OCI-LY1 (cell line): ENCODE measurements at regions not wholly inside any gene's neighbourhood (a gene's known extent, or its start where the extent isn't known, plus 50 kb on each side); places are given as distances from the start of the nearest gene placed in this dataset.

Experiments
- H2AFZ ChIP-seq: fragments of 200-600 bp; sonication (generic), shearing (Covaris generic); 2 replicates; pipeline ENCODE4 v1.6.0; 2014; ENCODE audit warnings: antibody characterized with exemption, mild to moderate bottlenecking, low read length
- H3F3A ChIP-seq: fragments of 200-600 bp; sonication (generic), shearing (Covaris generic); 2 replicates; pipeline ENCODE4 v1.6.0; 2014; ENCODE audit warnings: mild to moderate bottlenecking, antibody characterized with exemption, low read length, moderate library complexity; ENCODE audit not compliant: insufficient read depth
- H3K27ac ChIP-seq: fragments of 200-600 bp; sonication (generic); 2 replicates; pipeline ENCODE4 v1.5.1; 2014; ENCODE audit warnings: low read length, mixed run types, mild to moderate bottlenecking, low read depth; ENCODE audit not compliant: poor library complexity, severe bottlenecking
- H3K27me3 ChIP-seq: fragments of 200-600 bp; sonication (generic); 2 replicates; pipeline ENCODE4 v1.6.0; 2014; ENCODE audit warnings: antibody characterized with exemption, mild to moderate bottlenecking, low read length, moderate library complexity; ENCODE audit not compliant: insufficient read depth
- H3K36me3 ChIP-seq: fragments of 200-600 bp; sonication (generic); 2 replicates; pipeline ENCODE4 v1.6.1; 2014; ENCODE audit warnings: mild to moderate bottlenecking, antibody characterized with exemption, low read length, moderate library complexity, mixed read lengths; ENCODE audit not compliant: insufficient read depth
- H3K4me1 ChIP-seq: fragments of 200-600 bp; sonication (generic); 2 replicates; pipeline ENCODE4 v1.5.1; 2014; ENCODE audit warnings: mild to moderate bottlenecking, low read length, moderate library complexity; ENCODE audit not compliant: insufficient read depth, severe bottlenecking
- H3K4me2 ChIP-seq: fragments of 200-600 bp; sonication (generic), shearing (Covaris generic); 2 replicates; pipeline ENCODE4 v1.6.1; 2014; ENCODE audit warnings: low read length
- H3K4me3 ChIP-seq: fragments of 200-600 bp; sonication (generic); 2 replicates; pipeline ENCODE4 v1.5.1; 2014; ENCODE audit warnings: low read length, low read depth, mild to moderate bottlenecking, mixed read lengths; ENCODE audit not compliant: poor library complexity, severe bottlenecking
- H3K79me2 ChIP-seq: fragments of 200-600 bp; shearing (Covaris generic); 2 replicates; pipeline ENCODE4 v1.6.1; 2016; ENCODE audit warnings: mixed run types, low read length, mixed read lengths; ENCODE audit not compliant: insufficient read depth
- H3K9ac ChIP-seq: fragments of 200-600 bp; sonication (generic), shearing (Covaris generic); 2 replicates; pipeline ENCODE4 v1.6.1; 2014; ENCODE audit warnings: mild to moderate bottlenecking, low read length, mixed read lengths
- H3K9me2 ChIP-seq: fragments of 200-600 bp; sonication (generic), shearing (Covaris generic); 2 replicates; pipeline ENCODE4 v1.6.1; 2014; ENCODE audit warnings: low read depth, mild to moderate bottlenecking, low read length, mixed read lengths
- H3K9me3 ChIP-seq: fragments of 200-600 bp; shearing (Covaris generic); 2 replicates; pipeline ENCODE4 v1.6.1; 2014; ENCODE audit warnings: low read length, mixed read lengths
- H4K20me1 ChIP-seq: fragments of 200-600 bp; sonication (generic), shearing (Covaris generic); 2 replicates; pipeline ENCODE4 v1.6.0; 2016; ENCODE audit warnings: mild to moderate bottlenecking, low read length; ENCODE audit not compliant: insufficient read depth
- EZH2 ChIP-seq: fragments of 200-600 bp; sonication (generic), shearing (Covaris generic); IDR thresholded peaks from 2 replicates; pipeline ENCODE4 v1.8.0; 2017; ENCODE audit warnings: borderline replicate concordance, mixed run types, mild to moderate bottlenecking, antibody characterized with exemption, low read length, moderate library complexity, mixed read lengths
- TF ChIP-seq, protein P1 (sequence below): fragments of 200-600 bp; sonication (generic), shearing (Covaris generic); IDR thresholded peaks from 2 replicates; pipeline ENCODE4 v1.5.1; 2017; ENCODE audit warnings: mild to moderate bottlenecking, antibody characterized with exemption, low read length, moderate library complexity, mixed read lengths

DNA sequence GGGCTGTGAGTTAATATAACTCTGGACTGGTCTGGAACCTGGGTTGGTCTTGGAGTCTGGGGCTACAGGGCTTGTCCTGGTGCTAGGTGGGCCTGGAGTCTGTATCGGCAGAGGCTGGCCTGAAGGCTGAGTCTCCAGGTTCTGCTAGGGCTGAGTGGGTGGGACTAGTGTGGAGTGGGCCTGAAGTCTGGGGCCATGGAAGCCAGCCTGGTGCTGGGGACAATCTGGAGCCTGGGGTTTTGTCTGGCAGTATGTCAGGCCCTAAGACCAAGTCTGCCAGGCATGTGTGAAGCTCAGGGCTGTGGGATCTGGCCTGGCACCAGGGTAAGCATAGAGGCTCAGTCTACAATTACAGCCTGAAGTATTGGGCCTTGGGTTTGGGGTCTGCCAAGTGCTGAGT is 742.6 kb upstream of the GRIA3 start:
- Histone ChIP-seq H3K4me3 (no peak overlapping the region), H3K4me2 (no peak overlapping the region), H3K27me3 (no peaks in the 10 kb centered on the region), H3K4me1 (no peaks in the 10 kb centered on the region), H3K27ac (no peak overlapping the region), H3K36me3 (no peaks in the 10 kb centered on the region), H3F3A (no peaks in the 10 kb centered on the region), H2AFZ (no peak overlapping the region), H3K79me2 (no peaks in the 10 kb centered on the region), H3K9me2 (no peaks in the 10 kb centered on the region), H4K20me1 (no peaks in the 10 kb centered on the region), H3K9me3 (no peaks in the 10 kb centered on the region), H3K9ac (no peak overlapping the region)
- no peak for TF ChIP-seq EZH2
- TF ChIP-seq, protein P1, sequence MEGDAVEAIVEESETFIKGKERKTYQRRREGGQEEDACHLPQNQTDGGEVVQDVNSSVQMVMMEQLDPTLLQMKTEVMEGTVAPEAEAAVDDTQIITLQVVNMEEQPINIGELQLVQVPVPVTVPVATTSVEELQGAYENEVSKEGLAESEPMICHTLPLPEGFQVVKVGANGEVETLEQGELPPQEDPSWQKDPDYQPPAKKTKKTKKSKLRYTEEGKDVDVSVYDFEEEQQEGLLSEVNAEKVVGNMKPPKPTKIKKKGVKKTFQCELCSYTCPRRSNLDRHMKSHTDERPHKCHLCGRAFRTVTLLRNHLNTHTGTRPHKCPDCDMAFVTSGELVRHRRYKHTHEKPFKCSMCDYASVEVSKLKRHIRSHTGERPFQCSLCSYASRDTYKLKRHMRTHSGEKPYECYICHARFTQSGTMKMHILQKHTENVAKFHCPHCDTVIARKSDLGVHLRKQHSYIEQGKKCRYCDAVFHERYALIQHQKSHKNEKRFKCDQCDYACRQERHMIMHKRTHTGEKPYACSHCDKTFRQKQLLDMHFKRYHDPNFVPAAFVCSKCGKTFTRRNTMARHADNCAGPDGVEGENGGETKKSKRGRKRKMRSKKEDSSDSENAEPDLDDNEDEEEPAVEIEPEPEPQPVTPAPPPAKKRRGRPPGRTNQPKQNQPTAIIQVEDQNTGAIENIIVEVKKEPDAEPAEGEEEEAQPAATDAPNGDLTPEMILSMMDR = no peak

DNA sequence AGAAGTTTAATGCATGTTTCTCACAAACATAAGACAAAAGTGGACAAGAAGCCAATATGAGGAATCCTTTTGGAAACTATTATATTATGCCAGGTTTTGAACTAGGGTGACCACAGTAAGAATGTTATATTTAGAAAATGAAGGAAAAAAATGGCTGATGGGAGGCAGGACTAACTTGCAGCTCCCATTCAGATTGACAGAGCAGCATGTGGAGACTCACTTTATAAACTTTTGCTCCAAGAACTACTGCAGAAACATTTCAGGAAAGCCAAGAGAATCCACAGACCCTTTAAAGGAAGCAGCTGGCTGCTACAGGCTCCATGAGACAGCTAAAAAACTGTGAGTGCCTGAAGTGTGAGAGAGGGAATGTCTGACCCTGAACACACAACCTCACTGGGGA is 738.6 kb upstream of the GRIA3 start:
- Histone ChIP-seq H3K27ac (no peak overlapping the region), H3K9me3 (no peaks in the 10 kb centered on the region), H3K4me3 (no peak overlapping the region), H3K9me2 (no peaks in the 10 kb centered on the region), H3K4me1 (no peaks in the 10 kb centered on the region), H3K4me2 (no peak overlapping the region), H2AFZ (no peak overlapping the region), H3K36me3 (no peaks in the 10 kb centered on the region), H3K9ac (no peak overlapping the region), H3K27me3 (no peaks in the 10 kb centered on the region), H3F3A (no peaks in the 10 kb centered on the region), H3K79me2 (no peaks in the 10 kb centered on the region), H4K20me1 (no peaks in the 10 kb centered on the region)
- TF ChIP-seq, protein P1 = no peak
- no peak for TF ChIP-seq EZH2

DNA sequence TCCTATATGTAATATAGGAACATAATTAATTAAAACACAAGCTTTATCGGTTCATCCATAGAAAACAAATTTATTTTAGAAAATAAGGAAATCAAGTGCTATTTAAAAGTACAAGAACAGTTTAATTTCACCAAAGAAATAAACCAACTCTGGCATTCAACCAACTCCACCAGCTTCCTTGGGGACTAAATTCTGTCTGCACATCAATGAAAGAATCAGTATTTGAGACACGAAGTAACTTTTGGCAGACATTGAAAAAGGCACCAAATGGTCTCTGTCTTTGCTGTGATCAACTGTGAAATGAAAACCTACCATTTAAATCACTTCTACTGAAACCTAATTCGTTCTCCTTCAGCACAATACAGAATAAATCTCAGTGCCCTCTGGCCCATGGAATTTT is 719.7 kb upstream of the GRIA3 start:
- TF ChIP-seq, protein P1 = no peak
- no peak for TF ChIP-seq EZH2
- Histone ChIP-seq H3K9ac (no peak overlapping the region), H3K79me2 (no peaks in the 10 kb centered on the region), H3F3A (no peaks in the 10 kb centered on the region), H4K20me1 (no peaks in the 10 kb centered on the region), H3K4me2 (no peak overlapping the region), H3K27ac (no peak overlapping the region), H3K36me3 (no peaks in the 10 kb centered on the region), H3K9me3 (no peaks in the 10 kb centered on the region), H3K27me3 (no peaks in the 10 kb centered on the region), H2AFZ (no peak overlapping the region), H3K4me1 (no peaks in the 10 kb centered on the region), H3K9me2 (no peaks in the 10 kb centered on the region), H3K4me3 (no peak overlapping the region)
